Vagina (tissue), 2 donors: ENCODE measurements at regions not wholly inside any gene's neighbourhood (a gene's known extent, or its start where the extent isn't known, plus 50 kb on each side); places are given as distances from the start of the nearest gene placed in this dataset.
A peak's percentile ranks its signal among the peaks of the same experiment; 100 is the strongest.
"Not testable (repeated sequence)": the region's sequence is repeated elsewhere in the genome, so short reads cannot be mapped to it uniquely, and the experiment has no call there.

Source experiments
- DNase-seq, 2 donors: peaks; one replicate each; pipeline ENCODE4 v3.0.0-alpha.2; 2017; ENCODE audit errors: extremely low spot score in 2 of 2
- H3K27ac ChIP-seq: fragments of 200-600 bp; sonication (generic); one replicate; pipeline ENCODE4 v1.5.1; 2019
- H3K27me3 ChIP-seq: fragments of 200-600 bp; sonication (generic); one replicate; pipeline ENCODE4 v1.5.1; 2019
- H3K36me3 ChIP-seq, 2 donors: fragments of 200-600 bp; sonication (generic); one replicate each; pipeline ENCODE4 v1.5.1; 2017 to 2019
- H3K4me1 ChIP-seq: fragments of 200-600 bp; sonication (generic); one replicate; pipeline ENCODE4 v1.5.1; 2019
- H3K4me3 ChIP-seq, 2 donors: fragments of 200-600 bp; sonication (generic); 1 replicate in 1 of 2; 2 replicates in 1 of 2; pipeline ENCODE4 v1.5.1; 2016 to 2019
- H3K9me3 ChIP-seq: fragments of 200-600 bp; sonication (generic); one replicate; pipeline ENCODE4 v1.5.1; 2019
- POLR2A ChIP-seq, 2 donors: fragments of 450-650 bp; IDR thresholded peaks; one replicate each; pipeline ENCODE4 v1.6.1; 2017; ENCODE audit warnings: antibody characterized with exemption in 2 of 2, mild to moderate bottlenecking in 2 of 2, moderate library complexity in 2 of 2
- POLR2AphosphoS5 ChIP-seq, 2 donors: sonication (generic); formaldehyde crosslinking; IDR thresholded peaks; one replicate each; pipeline ENCODE4 v1.9.0; 2017; ENCODE audit warnings: antibody characterized with exemption in 2 of 2, mild to moderate bottlenecking in 2 of 2, low read depth in 1 of 2; ENCODE audit not compliant: insufficient read depth in 1 of 2
- intact Hi-C: fragments of 100-400 bp; cut with DNase I; formaldehyde crosslinking; loops from one replicate; pipeline ENCODE4 v1.15.1; 2023
- TF ChIP-seq, protein P1 (sequence below), 3 experiments: fragments of 450-650 bp in 2 of 3; fragments of 200-600 bp in 1 of 3; sonication (generic) in 1 of 3; IDR thresholded peaks; one replicate each; pipeline ENCODE4 v1.5.1; 2017 to 2019; ENCODE audit warnings: antibody characterized with exemption in 3 of 3, mild to moderate bottlenecking in 2 of 3, moderate library complexity in 2 of 3

DNA sequence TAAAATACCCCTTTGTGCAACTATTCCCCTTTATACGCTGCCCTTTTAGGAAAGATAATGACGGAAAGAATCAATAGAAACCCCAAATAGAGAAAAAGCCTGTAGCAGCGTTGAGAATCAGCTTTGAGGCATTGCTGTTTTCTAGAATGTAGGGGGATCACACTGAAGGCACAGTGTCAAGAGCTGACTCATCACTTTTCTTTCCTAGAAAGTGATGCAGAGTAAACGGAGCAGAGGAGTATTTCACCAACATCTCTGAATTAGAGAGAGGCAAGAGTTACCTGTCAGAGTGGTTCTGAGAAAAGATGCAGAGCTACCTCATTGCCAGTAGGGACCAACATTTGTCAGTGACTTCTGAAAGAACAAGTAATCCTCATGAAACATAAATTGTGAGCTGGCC is 269.8 kb upstream of the TMC3 start:
- Histone ChIP-seq H3K4me1 (no peaks in the 10 kb centered on the region), H3K27me3 (no peaks in the 10 kb centered on the region), H3K27ac (no peak overlapping the region), H3K4me3 (no peak overlapping the region), H3K36me3 (no peaks in the 10 kb centered on the region), H3K9me3 (no peaks in the 10 kb centered on the region)
- no peak for DNase-seq
- intact Hi-C loops = no loop called here
- TF ChIP-seq, protein P1, sequence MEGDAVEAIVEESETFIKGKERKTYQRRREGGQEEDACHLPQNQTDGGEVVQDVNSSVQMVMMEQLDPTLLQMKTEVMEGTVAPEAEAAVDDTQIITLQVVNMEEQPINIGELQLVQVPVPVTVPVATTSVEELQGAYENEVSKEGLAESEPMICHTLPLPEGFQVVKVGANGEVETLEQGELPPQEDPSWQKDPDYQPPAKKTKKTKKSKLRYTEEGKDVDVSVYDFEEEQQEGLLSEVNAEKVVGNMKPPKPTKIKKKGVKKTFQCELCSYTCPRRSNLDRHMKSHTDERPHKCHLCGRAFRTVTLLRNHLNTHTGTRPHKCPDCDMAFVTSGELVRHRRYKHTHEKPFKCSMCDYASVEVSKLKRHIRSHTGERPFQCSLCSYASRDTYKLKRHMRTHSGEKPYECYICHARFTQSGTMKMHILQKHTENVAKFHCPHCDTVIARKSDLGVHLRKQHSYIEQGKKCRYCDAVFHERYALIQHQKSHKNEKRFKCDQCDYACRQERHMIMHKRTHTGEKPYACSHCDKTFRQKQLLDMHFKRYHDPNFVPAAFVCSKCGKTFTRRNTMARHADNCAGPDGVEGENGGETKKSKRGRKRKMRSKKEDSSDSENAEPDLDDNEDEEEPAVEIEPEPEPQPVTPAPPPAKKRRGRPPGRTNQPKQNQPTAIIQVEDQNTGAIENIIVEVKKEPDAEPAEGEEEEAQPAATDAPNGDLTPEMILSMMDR (IDR thresholded peaks at IDR 0.05) = no peak
- TF ChIP-seq POLR2AphosphoS5 (IDR thresholded peaks at IDR 0.05; ENCODE audit: insufficient read depth in 1 of 2, low read depth in 1 of 2) (no peak), POLR2A (IDR thresholded peaks at IDR 0.05) (no peak)

DNA sequence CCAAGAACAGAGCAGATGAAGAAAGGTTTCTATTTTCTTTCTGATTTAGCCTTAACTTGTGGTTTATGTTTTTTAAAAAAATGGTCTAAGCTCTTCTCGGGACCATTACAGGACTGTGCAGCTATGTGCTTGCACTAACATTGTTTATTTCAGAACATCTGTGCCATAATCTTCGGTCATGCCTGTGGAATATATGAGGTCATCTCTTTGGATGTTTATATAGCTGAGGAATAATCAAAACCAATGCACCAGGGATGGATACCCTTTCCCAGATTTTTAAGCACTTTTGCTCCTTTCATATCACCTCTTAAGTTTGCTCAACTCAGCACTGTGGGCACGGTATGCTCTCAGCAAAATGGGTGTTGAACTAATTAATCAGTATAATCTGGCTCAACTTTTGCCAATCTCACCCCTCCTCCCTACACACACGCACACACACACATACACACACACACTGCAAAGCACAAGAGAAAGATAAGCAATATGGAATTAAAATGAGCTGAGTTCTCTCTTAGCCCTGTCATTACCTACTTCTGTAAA is 268.5 kb upstream of the TMC3 start:
- no peak for DNase-seq
- H3K4me3 ChIP-seq = no peak overlapping the region
- intact Hi-C loops = no loop called here
- H3K4me1 ChIP-seq = no peaks in the 10 kb centered on the region
- no peaks in the 10 kb centered on the region for H3K9me3 ChIP-seq
- H3K27ac ChIP-seq = peak overlapping the region; percentile 18
- H3K36me3 ChIP-seq = no peaks in the 10 kb centered on the region
- TF ChIP-seq, protein P1 (IDR thresholded peaks at IDR 0.05) = no peak
- TF ChIP-seq POLR2AphosphoS5 (IDR thresholded peaks at IDR 0.05; ENCODE audit: insufficient read depth in 1 of 2, low read depth in 1 of 2) (no peak), POLR2A (IDR thresholded peaks at IDR 0.05) (no peak)
- H3K27me3 ChIP-seq = no peaks in the 10 kb centered on the region

DNA sequence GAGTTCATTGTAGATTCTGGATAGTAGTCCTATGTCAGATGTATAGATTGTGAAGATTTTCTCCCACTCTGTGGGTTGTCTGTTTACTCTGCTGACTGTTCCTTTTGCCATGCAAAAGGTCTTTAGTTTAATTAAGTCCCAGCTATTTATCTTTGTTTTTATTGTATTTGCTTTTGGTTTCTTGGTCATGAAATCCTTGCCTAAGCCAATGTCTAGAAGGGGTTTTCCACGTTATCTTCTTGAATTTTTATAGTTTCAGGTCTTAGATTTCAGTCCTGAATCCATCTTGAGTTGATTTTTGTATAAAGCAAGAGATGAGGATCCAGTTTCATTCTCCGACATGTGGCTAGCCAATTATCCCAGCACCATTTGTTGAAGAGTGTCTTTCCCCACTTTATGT is 262.1 kb upstream of the TMC3 start:
- H3K27ac ChIP-seq, H3K36me3 ChIP-seq, H3K27me3 ChIP-seq, DNase-seq, H3K4me1 ChIP-seq, H3K4me3 ChIP-seq, intact Hi-C loops, H3K9me3 ChIP-seq: not testable (repeated sequence)

DNA sequence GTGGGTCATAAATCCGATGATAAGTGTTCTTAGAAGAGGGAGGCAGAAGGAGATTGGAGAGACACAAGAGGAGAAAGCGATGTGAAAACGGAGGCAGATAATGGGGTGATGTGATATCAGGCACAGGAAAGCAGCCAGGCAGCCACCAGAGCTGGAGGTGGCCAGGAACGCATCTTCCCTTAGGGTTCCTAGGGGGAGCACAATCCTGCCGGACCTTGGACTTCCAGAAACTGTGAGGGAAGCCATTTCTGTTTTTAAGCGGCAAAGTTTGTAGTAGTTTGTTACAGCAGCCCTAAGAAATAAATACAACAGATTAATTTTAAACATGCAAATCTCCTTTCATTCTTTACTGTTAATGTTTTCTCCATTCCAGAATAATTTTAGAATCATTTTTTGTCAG is 259.9 kb upstream of the TMC3 start:
- Histone ChIP-seq H3K36me3 (no peaks in the 10 kb centered on the region), H3K4me3 (no peak overlapping the region), H3K27ac (no peak overlapping the region), H3K4me1 (no peaks in the 10 kb centered on the region), H3K9me3 (no peaks in the 10 kb centered on the region), H3K27me3 (no peaks in the 10 kb centered on the region)
- TF ChIP-seq POLR2AphosphoS5 (IDR thresholded peaks at IDR 0.05; ENCODE audit: insufficient read depth in 1 of 2, low read depth in 1 of 2) (no peak), POLR2A (IDR thresholded peaks at IDR 0.05) (no peak)
- TF ChIP-seq, protein P1 (IDR thresholded peaks at IDR 0.05) = no peak
- DNase-seq = no peak
- intact Hi-C loops = no loop called here

DNA sequence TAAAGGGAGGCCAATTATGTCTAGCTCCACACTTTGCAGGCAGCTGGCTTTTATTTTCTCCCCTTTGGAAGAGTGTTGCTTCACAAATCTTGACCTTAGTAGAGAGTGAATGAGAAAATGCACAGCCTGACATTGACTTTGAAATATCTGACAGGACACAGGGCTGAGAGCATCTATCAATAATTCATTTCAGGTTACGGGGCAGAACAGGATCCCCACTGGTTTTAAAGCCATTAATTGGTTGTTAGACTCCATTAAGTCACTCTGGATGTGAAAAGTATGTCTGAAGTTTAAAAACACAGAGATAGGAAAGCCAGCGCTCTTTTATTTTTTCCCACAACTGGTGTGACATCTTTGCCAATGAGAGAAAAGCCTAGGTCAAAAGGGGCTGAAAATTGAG is 251.9 kb upstream of the TMC3 start:
- intact Hi-C loops = no loop called here
- no peak overlapping the region for H3K27ac ChIP-seq

More for the DNA sequence above, 251.9 kb upstream of the TMC3 start:
- TF ChIP-seq, protein P1 (IDR thresholded peaks at IDR 0.05) = no peak
- TF ChIP-seq POLR2AphosphoS5 (IDR thresholded peaks at IDR 0.05; ENCODE audit: insufficient read depth in 1 of 2, low read depth in 1 of 2) (no peak), POLR2A (IDR thresholded peaks at IDR 0.05) (no peak)
- no peak overlapping the region for H3K4me3 ChIP-seq
- H3K36me3 ChIP-seq = no peaks in the 10 kb centered on the region
- DNase-seq = no peak
- H3K9me3 ChIP-seq = no peaks in the 10 kb centered on the region
- no peaks in the 10 kb centered on the region for H3K27me3 ChIP-seq
- H3K4me1 ChIP-seq = no peaks in the 10 kb centered on the region
